IMR-90 (cell line): ENCODE measurements at regions not wholly inside any gene's neighbourhood (a gene's known extent, or its start where the extent isn't known, plus 50 kb on each side); places are given as distances from the start of the nearest gene placed in this dataset.

Experiments used
- ATAC-seq: fragments of 200-7000 bp; cut with Tn5 transposase; 2 replicates; pipeline ENCODE4 v1.9.1; 2020; ENCODE audit warnings: low read depth, mild to moderate bottlenecking, moderate library complexity
- BruUV-seq: library from RNA; stranded (reverse); fragments of 400-500 nt; replicated peaks from 2 replicates; lab custom pipeline; 2021; lab: Mats Ljungman, UMichigan
- CTCF ChIA-PET: fragments of 300-600 bp; formaldehyde crosslinking; extraction: SDS; loops from one replicate; lab custom pipeline; 2021; ENCODE audit warnings: antibody characterized with exemption; lab: Yijun Ruan, JAX
- POLR2A ChIA-PET: fragments of 300-600 bp; sonication (Branson Sonifier 250); formaldehyde crosslinking; loops from one replicate; lab custom pipeline; 2022; ENCODE audit warnings: antibody characterized with exemption; ENCODE audit not compliant: unreplicated experiment; lab: Charles Lee
- DNase-seq: peaks from one replicate; pipeline ENCODE4 v3.0.0; 2013
- H2AFZ ChIP-seq: replicated peaks from 2 replicates; pipeline ENCODE3; 2013; ENCODE audit warnings: low read length, mild to moderate bottlenecking; ENCODE audit not compliant: poor library complexity
- H2AK5ac ChIP-seq: 2 replicates; pipeline ENCODE4 v1.6.1; 2013; ENCODE audit warnings: low read depth, low read length, inconsistent platforms
- H2AK9ac ChIP-seq: replicated peaks from 2 replicates; pipeline ENCODE3; 2013; ENCODE audit warnings: mild to moderate bottlenecking, low read depth, low read length, moderate library complexity; ENCODE audit not compliant: poor library complexity
- H2BK120ac ChIP-seq: 2 replicates; pipeline ENCODE4 v1.6.1; 2013; ENCODE audit warnings: low read depth, low read length, inconsistent platforms
- H2BK15ac ChIP-seq: 3 replicates; pipeline ENCODE4 v1.6.1; 2013; ENCODE audit warnings: low read depth, low read length, inconsistent platforms
- H2BK20ac ChIP-seq: 2 replicates; pipeline ENCODE4 v1.6.1; 2013; ENCODE audit warnings: low read depth, mild to moderate bottlenecking, inconsistent platforms, low read length, moderate library complexity
- H2BK5ac ChIP-seq: 2 replicates; pipeline ENCODE4 v1.6.1; 2013; ENCODE audit warnings: mild to moderate bottlenecking, low read depth, low read length, inconsistent platforms; ENCODE audit not compliant: poor library complexity, severe bottlenecking
- H3K14ac ChIP-seq: replicated peaks from 2 replicates; pipeline ENCODE4 v1.6.1; 2013; ENCODE audit warnings: low read depth, low read length, inconsistent platforms
- H3K18ac ChIP-seq: 2 replicates; pipeline ENCODE4 v1.6.1; 2013; ENCODE audit warnings: low read depth, low read length, control low read depth
- H3K23ac ChIP-seq: 2 replicates; pipeline ENCODE4 v1.6.1; 2013; ENCODE audit warnings: low read depth, low read length, inconsistent platforms
- H3K27ac ChIP-seq: 2 replicates; pipeline ENCODE4 v1.5.1; 2013; ENCODE audit warnings: mild to moderate bottlenecking, control low read depth, low read length; ENCODE audit not compliant: insufficient read depth
- H3K27me3 ChIP-seq: 2 replicates; pipeline ENCODE4 v1.6.1; 2013; ENCODE audit warnings: low read length; ENCODE audit not compliant: control insufficient read depth, insufficient read depth
- H3K36me3 ChIP-seq: 2 replicates; pipeline ENCODE4 v1.6.1; 2013; ENCODE audit warnings: low read length, mixed read lengths; ENCODE audit not compliant: control insufficient read depth, insufficient read depth
- H3K4ac ChIP-seq: 2 replicates; pipeline ENCODE4 v1.6.1; 2013; ENCODE audit warnings: low read depth, low read length, inconsistent platforms
- H3K4me1 ChIP-seq: 2 replicates; pipeline ENCODE4 v1.6.1; 2013; ENCODE audit warnings: low read length, mixed read lengths; ENCODE audit not compliant: control insufficient read depth, insufficient read depth
- H3K4me2 ChIP-seq: 2 replicates; pipeline ENCODE4 v1.6.1; 2013; ENCODE audit warnings: low read depth, mild to moderate bottlenecking, control low read depth, low read length, moderate library complexity
- H3K4me3 ChIP-seq: 2 replicates; pipeline ENCODE4 v1.5.1; 2013; ENCODE audit warnings: low read depth, mild to moderate bottlenecking, control low read depth, low read length, moderate library complexity; ENCODE audit not compliant: insufficient read depth
- H3K56ac ChIP-seq: 2 replicates; pipeline ENCODE4 v1.6.1; 2013; ENCODE audit warnings: low read length, inconsistent platforms; ENCODE audit not compliant: insufficient read depth; ENCODE audit errors: extremely low read depth
- H3K79me1 ChIP-seq, 2 experiments: 2 replicates each; pipeline ENCODE4 v1.6.1; 2013; ENCODE audit warnings: low read length in 2 of 2, inconsistent platforms in 1 of 2, low read depth in 1 of 2
- H3K9ac ChIP-seq: 2 replicates; pipeline ENCODE4 v1.6.1; 2013; ENCODE audit warnings: low read depth, low read length, control low read depth
- H3K9me1 ChIP-seq: 2 replicates; pipeline ENCODE4 v1.6.1; 2013; ENCODE audit warnings: low read length, inconsistent platforms; ENCODE audit not compliant: insufficient read depth
- H3K9me3 ChIP-seq: 2 replicates; pipeline ENCODE4 v1.6.1; 2013; ENCODE audit warnings: low read length; ENCODE audit not compliant: control insufficient read depth, insufficient read depth
- H4K20me1 ChIP-seq: 2 replicates; pipeline ENCODE4 v1.6.1; 2013; ENCODE audit warnings: low read length, inconsistent platforms; ENCODE audit not compliant: insufficient read depth
- H4K5ac ChIP-seq: 2 replicates; pipeline ENCODE4 v1.6.1; 2013; ENCODE audit warnings: mild to moderate bottlenecking, low read depth, low read length, control low read depth
- H4K8ac ChIP-seq, 2 experiments: 2 replicates each; pipeline ENCODE4 v1.6.1; 2013; ENCODE audit warnings: low read depth in 2 of 2, low read length in 2 of 2, control low read depth in 1 of 2, inconsistent platforms in 1 of 2
- H4K91ac ChIP-seq: 2 replicates; pipeline ENCODE4 v1.6.1; 2013; ENCODE audit warnings: low read depth, low read length, inconsistent platforms; ENCODE audit not compliant: insufficient read depth
- BHLHE40 ChIP-seq: fragments of 150-350 bp; IDR thresholded peaks from 2 replicates; pipeline ENCODE4 v1.6.1; 2016; ENCODE audit warnings: mild to moderate bottlenecking, low read depth, low read length
- CEBPB ChIP-seq: IDR thresholded peaks from 2 replicates; pipeline ENCODE4 v1.6.1; 2012; ENCODE audit warnings: low read depth, low read length, improper control_type of control experiment
- CHD1 ChIP-seq: IDR thresholded peaks from 2 replicates; pipeline ENCODE4 v1.6.1; 2012; ENCODE audit warnings: low read depth, low read length, improper control_type of control experiment
- FOS ChIP-seq: fragments of 150-350 bp; IDR thresholded peaks from 2 replicates; pipeline ENCODE4 v1.6.1; 2016; ENCODE audit warnings: low read depth, low read length
- MAFK ChIP-seq: IDR thresholded peaks from 2 replicates; pipeline ENCODE4 v1.6.1; 2012; ENCODE audit warnings: low read depth, low read length, improper control_type of control experiment
- MAZ ChIP-seq: IDR thresholded peaks from 2 replicates; pipeline ENCODE4 v1.6.1; 2012; ENCODE audit warnings: low read depth, mild to moderate bottlenecking, low read length, improper control_type of control experiment, moderate library complexity, borderline replicate concordance
- MXI1 ChIP-seq: IDR thresholded peaks from 2 replicates; pipeline ENCODE4 v1.6.1; 2012; ENCODE audit warnings: low read depth, mild to moderate bottlenecking, low read length, moderate library complexity, borderline replicate concordance
- POLR2A ChIP-seq: IDR thresholded peaks from 2 replicates; pipeline ENCODE4 v1.6.1; 2012; ENCODE audit warnings: mild to moderate bottlenecking, low read depth, low read length
- RAD21 ChIP-seq: IDR thresholded peaks from 2 replicates; pipeline ENCODE4 v1.6.1; 2012; ENCODE audit warnings: low read length, improper control_type of control experiment
- RCOR1 ChIP-seq: IDR thresholded peaks from 2 replicates; pipeline ENCODE4 v1.6.1; 2012; ENCODE audit warnings: mild to moderate bottlenecking, low read length, improper control_type of control experiment; ENCODE audit not compliant: insufficient replicate concordance
- RFX5 ChIP-seq: IDR thresholded peaks from 2 replicates; pipeline ENCODE4 v1.8.0; 2012; ENCODE audit warnings: low read depth, mild to moderate bottlenecking, low read length, moderate library complexity
- SMC3 ChIP-seq: fragments of 150-350 bp; IDR thresholded peaks from 2 replicates; pipeline ENCODE4 v1.6.1; 2016; ENCODE audit warnings: low read depth, mild to moderate bottlenecking, antibody characterized with exemption, low read length, moderate library complexity
- WGBS, 2 experiments: methylation state at CpG; one replicate each; pipeline versions ENCODE4 v1.1.5 to v1.1.7; 2013; ENCODE audit warnings: missing lambda C conversion rate in 2 of 2; ENCODE audit not compliant: insufficient read length in 1 of 2; ENCODE audit errors: extremely low coverage in 2 of 2; 5-methylcytosine and 5-hydroxymethylcytosine counted together
- dilution Hi-C: fragments of 300-500 bp; cut with HindIII; formaldehyde crosslinking; loops from one replicate; pipeline ENCODE4 v1.14.3; 2018; ENCODE audit warnings: low sequenced_read_pairs; ENCODE audit not compliant: unreplicated experiment
- in situ Hi-C: fragments of 300-500 bp; cut with MboI; formaldehyde crosslinking; loops from 3 replicates; pipeline ENCODE4 v1.14.3; 2019; ENCODE audit warnings: low sequenced_read_pairs, inconsistent platforms, mixed read lengths
- intact Hi-C: fragments of 100-400 bp; cut with micrococcal nuclease; formaldehyde crosslinking; loops from 2 replicates; pipeline ENCODE4 v1.10.0; 2022
- TF ChIP-seq, protein P1 (sequence below): conservative IDR thresholded peaks from 2 replicates; pipeline ENCODE4 v1.5.1; 2012; ENCODE audit warnings: mild to moderate bottlenecking, low read depth, low read length, improper control_type of control experiment
- TF ChIP-seq, protein P2 (sequence below): fragments of 150-350 bp; IDR thresholded peaks from 2 replicates; pipeline ENCODE4 v1.6.1; 2017; ENCODE audit warnings: mild to moderate bottlenecking, antibody characterized with exemption, low read length, low read depth

DNA sequence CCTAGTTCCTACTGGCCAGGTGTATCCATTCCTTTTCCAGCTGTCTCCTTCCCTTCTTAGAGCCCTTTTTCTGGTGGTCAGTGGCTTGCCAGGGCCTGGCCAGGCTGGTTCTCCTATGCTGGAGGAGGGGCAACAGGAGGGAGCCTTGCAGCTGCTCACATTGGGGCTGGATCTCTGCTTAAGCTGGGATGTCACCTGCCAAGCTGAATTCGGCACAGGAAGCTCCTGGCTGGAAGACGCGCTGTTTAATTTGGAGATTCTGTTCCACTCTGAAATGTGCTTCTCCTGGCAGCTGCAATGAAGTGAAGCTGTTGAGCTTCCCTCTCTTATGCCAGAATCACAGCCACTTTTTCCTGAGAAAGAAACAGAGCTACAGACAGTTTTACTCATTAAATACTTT, 56.0 kb upstream of the POU3F1 start:
- Histone ChIP-seq H3K9ac (no peak overlapping the region), H3K9me1 (no peaks in the 10 kb centered on the region), H2BK15ac (no peak overlapping the region), H2AK5ac (no peak overlapping the region), H3K4me3 (no peak overlapping the region), H2BK20ac (no peak overlapping the region), H2BK120ac (no peak overlapping the region), H3K36me3 (no peaks in the 10 kb centered on the region), H2AFZ (no peak overlapping the region), H3K14ac (no peak overlapping the region), H3K79me1 (no peaks in the 10 kb centered on the region), H2BK5ac (no peak overlapping the region), H4K91ac (no peak overlapping the region), H3K4me1 (no peaks in the 10 kb centered on the region), H4K5ac (no peak overlapping the region), H4K8ac (no peak overlapping the region), H3K18ac (no peak overlapping the region), H3K23ac (no peak overlapping the region), H3K27me3 (peaks cover 4% of the 10 kb centered on the region; the same call in 1 of the 2 replicates), H4K20me1 (no peaks in the 10 kb centered on the region), H3K4me2 (no peak overlapping the region), H3K27ac (no peak overlapping the region), H3K4ac (no peak overlapping the region), H2AK9ac (no peak overlapping the region), H3K56ac (no peak overlapping the region), H3K9me3 (no peaks in the 10 kb centered on the region)
- in situ Hi-C loops (no loop called here), intact Hi-C loops (no loop called here), dilution Hi-C loops (no loop called here)
- ChIA-PET POLR2A (no interaction called here), CTCF (interaction anchor here (0.6 to 0.7 kb wide), 3 partner anchors 101 to 588 kb away, joined by 4 to 5 read pairs (median 5); no protein-coding TSS in a partner anchor)
- BruUV-seq, result no TSS peak
- DNase-seq, result no peak
- no peak for ATAC-seq
- no peak for TF ChIP-seq CEBPB
- no peak for TF ChIP-seq MXI1
- no peak for TF ChIP-seq RAD21
- TF ChIP-seq MAZ, result no peak
- no peak for TF ChIP-seq MAFK
- TF ChIP-seq, protein P1, sequence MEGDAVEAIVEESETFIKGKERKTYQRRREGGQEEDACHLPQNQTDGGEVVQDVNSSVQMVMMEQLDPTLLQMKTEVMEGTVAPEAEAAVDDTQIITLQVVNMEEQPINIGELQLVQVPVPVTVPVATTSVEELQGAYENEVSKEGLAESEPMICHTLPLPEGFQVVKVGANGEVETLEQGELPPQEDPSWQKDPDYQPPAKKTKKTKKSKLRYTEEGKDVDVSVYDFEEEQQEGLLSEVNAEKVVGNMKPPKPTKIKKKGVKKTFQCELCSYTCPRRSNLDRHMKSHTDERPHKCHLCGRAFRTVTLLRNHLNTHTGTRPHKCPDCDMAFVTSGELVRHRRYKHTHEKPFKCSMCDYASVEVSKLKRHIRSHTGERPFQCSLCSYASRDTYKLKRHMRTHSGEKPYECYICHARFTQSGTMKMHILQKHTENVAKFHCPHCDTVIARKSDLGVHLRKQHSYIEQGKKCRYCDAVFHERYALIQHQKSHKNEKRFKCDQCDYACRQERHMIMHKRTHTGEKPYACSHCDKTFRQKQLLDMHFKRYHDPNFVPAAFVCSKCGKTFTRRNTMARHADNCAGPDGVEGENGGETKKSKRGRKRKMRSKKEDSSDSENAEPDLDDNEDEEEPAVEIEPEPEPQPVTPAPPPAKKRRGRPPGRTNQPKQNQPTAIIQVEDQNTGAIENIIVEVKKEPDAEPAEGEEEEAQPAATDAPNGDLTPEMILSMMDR, result no peak
- no peak for TF ChIP-seq CHD1
- no peak for TF ChIP-seq POLR2A
- TF ChIP-seq, protein P2, sequence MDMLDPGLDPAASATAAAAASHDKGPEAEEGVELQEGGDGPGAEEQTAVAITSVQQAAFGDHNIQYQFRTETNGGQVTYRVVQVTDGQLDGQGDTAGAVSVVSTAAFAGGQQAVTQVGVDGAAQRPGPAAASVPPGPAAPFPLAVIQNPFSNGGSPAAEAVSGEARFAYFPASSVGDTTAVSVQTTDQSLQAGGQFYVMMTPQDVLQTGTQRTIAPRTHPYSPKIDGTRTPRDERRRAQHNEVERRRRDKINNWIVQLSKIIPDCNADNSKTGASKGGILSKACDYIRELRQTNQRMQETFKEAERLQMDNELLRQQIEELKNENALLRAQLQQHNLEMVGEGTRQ, result no peak
- TF ChIP-seq FOS, result no peak
- no peak for TF ChIP-seq SMC3
- TF ChIP-seq RCOR1, result no peak
- TF ChIP-seq RFX5, result no peak
- TF ChIP-seq BHLHE40, result no peak
- no CpG with 5 or more reads among the region's 3 CpGs for whole genome bisulfite sequencing, 2 experiments
